LNCAP (cell line): ENCODE measurements at regions not wholly inside any gene's neighbourhood (a gene's known extent, or its start where the extent isn't known, plus 50 kb on each side); places are given as distances from the start of the nearest gene placed in this dataset.

ENCODE experiments used
- CTCF ChIP-seq: fragments of 450-650 bp; IDR thresholded peaks from 2 replicates; pipeline ENCODE4 v1.5.1; 2017; ENCODE audit warnings: mild to moderate bottlenecking

- TF ChIP-seq CTCF = no peak
These were observed 244.6 kb downstream of the AASDHPPT start for GRCh38 chr11:106322106-106322505.

- no peak for TF ChIP-seq CTCF
These were observed 248.6 kb downstream of the AASDHPPT start for GRCh38 chr11:106326087-106326486.

GRCh38 chr11:106327134-106327533 lies 249.7 kb downstream of the AASDHPPT start:
- no peak for TF ChIP-seq CTCF

- TF ChIP-seq CTCF = no peak
These were observed 250.2 kb downstream of the AASDHPPT start for GRCh38 chr11:106327637-106328036.

- no peak for TF ChIP-seq CTCF
These were observed 252.0 kb downstream of the AASDHPPT start for GRCh38 chr11:106329273-106330018.

- no peak for TF ChIP-seq CTCF
These were observed 253.7 kb downstream of the AASDHPPT start for GRCh38 chr11:106331176-106331575.

- TF ChIP-seq CTCF = no peak
These were observed 256.2 kb downstream of the AASDHPPT start for GRCh38 chr11:106333678-106334077.

GRCh38 chr11:106344394-106344793 lies 266.9 kb downstream of the AASDHPPT start:
- no peak for TF ChIP-seq CTCF
